Effector CD4-positive, alpha-beta T cell (primary cell): ENCODE measurements at regions not wholly inside any gene's neighbourhood (a gene's known extent, or its start where the extent isn't known, plus 50 kb on each side); places are given as distances from the start of the nearest gene placed in this dataset.
"Not testable (repeated sequence)": the region's sequence is repeated elsewhere in the genome, so short reads cannot be mapped to it uniquely, and the experiment has no call there.

Experiments used
- DNase-seq: peaks from one replicate; pipeline ENCODE4 v3.0.0-alpha.2; 2020

- no peak for DNase-seq
These were observed 104.7 kb downstream of the GPR85 start for GRCh38 chr7:112981966-112982365.

- DNase-seq, result not testable (repeated sequence)
These were observed 107.6 kb downstream of the GPR85 start for GRCh38 chr7:112979055-112979454.

- not testable (repeated sequence) for DNase-seq
These were observed 109.2 kb downstream of the GPR85 start for GRCh38 chr7:112977244-112977955.

GRCh38 chr7:112970771-112971170 is 115.9 kb downstream of the GPR85 start:
- DNase-seq, result no peak

GRCh38 chr7:112969946-112970345 is 116.7 kb downstream of the GPR85 start:
- no peak for DNase-seq

GRCh38 chr7:112965506-112965905 is 121.1 kb downstream of the GPR85 start:
- no peak for DNase-seq

- DNase-seq, result no peak
These were observed 123.0 kb downstream of the GPR85 start for GRCh38 chr7:112963634-112964033.

GRCh38 chr7:112962815-112963214 is 123.8 kb downstream of the GPR85 start:
- no peak for DNase-seq

GRCh38 chr7:112959276-112959675 is 127.4 kb downstream of the GPR85 start:
- DNase-seq, result no peak

- no peak for DNase-seq
These were observed 127.9 kb downstream of the GPR85 start for GRCh38 chr7:112958775-112959174.

GRCh38 chr7:112957901-112958300 is 128.7 kb downstream of the GPR85 start:
- DNase-seq, result no peak

- DNase-seq, result not testable (repeated sequence)
These were observed 133.6 kb downstream of the GPR85 start for GRCh38 chr7:112953031-112953430.

- no peak for DNase-seq
These were observed 135.6 kb downstream of the GPR85 start for GRCh38 chr7:112951070-112951469.

- not testable (repeated sequence) for DNase-seq
These were observed 136.9 kb downstream of the GPR85 start for GRCh38 chr7:112949682-112950081.

- no peak for DNase-seq
These were observed 140.3 kb downstream of the GPR85 start for GRCh38 chr7:112946350-112946749.

GRCh38 chr7:112945046-112945445 is 141.6 kb downstream of the GPR85 start:
- no peak for DNase-seq

- DNase-seq, result no peak
These were observed 143.6 kb downstream of the GPR85 start for GRCh38 chr7:112942981-112943380.

- not testable (repeated sequence) for DNase-seq
These were observed 144.5 kb downstream of the GPR85 start for GRCh38 chr7:112942125-112942524.

- no peak for DNase-seq
These were observed 146.3 kb downstream of the GPR85 start for GRCh38 chr7:112940314-112940732.

- peak; percentile 99 for DNase-seq
These were observed 146.9 kb downstream of the GPR85 start for GRCh38 chr7:112939574-112940313.

GRCh38 chr7:112938863-112939573 is 147.6 kb downstream of the GPR85 start:
- peak; percentile 31 for DNase-seq

GRCh38 chr7:112937651-112938415 is 147.6 kb upstream of the TMEM168 start:
- no peak for DNase-seq

GRCh38 chr7:112933598-112933997 is 143.4 kb upstream of the TMEM168 start:
- no peak for DNase-seq
